Stomach smooth muscle (tissue), 2 donors: ENCODE measurements at regions not wholly inside any gene's neighbourhood (a gene's known extent, or its start where the extent isn't known, plus 50 kb on each side); places are given as distances from the start of the nearest gene placed in this dataset.

Experiments
- H3K27ac ChIP-seq: one replicate; pipeline ENCODE4 v1.7.0; 2013; ENCODE audit warnings: mild to moderate bottlenecking, low read length, inconsistent platforms
- H3K27me3 ChIP-seq, 2 donors: one replicate each; pipeline ENCODE4 v1.7.0; 2013; ENCODE audit warnings: low read length in 2 of 2; ENCODE audit not compliant: insufficient read depth in 2 of 2, control insufficient read depth in 1 of 2
- H3K36me3 ChIP-seq, 2 donors: one replicate each; pipeline ENCODE4 v1.7.0; 2013; ENCODE audit warnings: low read length in 2 of 2; ENCODE audit not compliant: control insufficient read depth in 2 of 2, insufficient read depth in 2 of 2
- H3K4me1 ChIP-seq: one replicate; pipeline ENCODE4 v1.7.0; 2013; ENCODE audit warnings: low read length; ENCODE audit not compliant: control insufficient read depth, insufficient read depth
- H3K4me3 ChIP-seq, 2 donors: one replicate each; pipeline ENCODE4 v1.7.0; 2013; ENCODE audit warnings: low read length in 2 of 2
- H3K9ac ChIP-seq, 2 donors: one replicate each; pipeline ENCODE4 v1.7.0; 2013; ENCODE audit warnings: low read length in 2 of 2, mild to moderate bottlenecking in 1 of 2
- H3K9me3 ChIP-seq, 2 donors: one replicate each; pipeline ENCODE4 v1.7.0; 2013; ENCODE audit warnings: low read length in 2 of 2; ENCODE audit not compliant: control insufficient read depth in 2 of 2
- donor health status: healthy.
- donor health status: Pancreatic carcinoma.

DNA sequence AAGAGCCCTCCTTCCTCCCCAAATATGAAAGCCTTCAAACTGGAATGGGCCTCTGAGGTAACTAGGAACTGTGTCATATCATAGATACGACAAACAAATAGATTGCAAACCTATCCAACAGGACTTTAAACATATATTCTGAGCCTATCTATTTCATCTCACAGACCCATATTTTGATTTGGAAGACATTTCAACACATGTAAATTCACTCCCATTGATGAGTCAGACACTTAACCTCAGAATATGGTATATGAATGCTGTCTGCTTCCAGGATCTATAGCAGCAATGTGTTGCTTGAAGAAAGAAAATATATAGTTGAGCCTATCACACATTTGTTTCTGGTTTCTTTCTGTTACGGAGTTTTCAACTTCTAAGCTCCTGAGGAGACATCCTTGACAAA lies 221.9 kb upstream of the SAMSN1 start:
- no peak overlapping the region for H3K9ac ChIP-seq

DNA sequence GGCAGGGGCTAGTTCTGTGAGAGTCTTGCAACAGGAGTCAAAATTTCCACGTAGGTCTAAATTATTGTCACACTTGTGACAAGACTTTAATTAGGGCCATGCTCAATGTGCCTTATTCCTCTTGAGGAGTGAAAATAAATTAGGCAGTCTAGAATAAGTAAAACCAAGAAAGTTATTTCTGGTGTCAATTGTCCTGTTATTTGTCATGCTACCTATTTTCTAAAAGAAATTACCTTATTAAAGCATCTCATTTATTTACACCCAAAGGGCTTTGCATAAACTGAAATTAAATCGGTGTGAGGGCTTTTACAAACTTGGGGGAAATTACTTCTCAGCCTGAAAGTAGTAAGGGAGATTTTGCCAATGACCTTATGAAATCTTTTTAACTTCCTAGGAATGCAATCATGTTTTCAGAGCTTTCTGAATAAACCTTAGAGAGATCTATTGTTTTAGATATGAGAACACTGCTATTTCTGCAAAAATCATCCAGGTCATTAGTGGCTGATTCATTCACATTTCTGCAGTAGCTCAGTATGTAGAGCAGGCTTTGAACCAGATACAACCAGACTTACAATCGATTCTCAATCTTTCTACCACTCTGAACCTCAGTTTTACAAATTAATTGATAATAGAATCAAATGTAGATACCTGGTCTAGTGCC lies 221.2 kb upstream of the SAMSN1 start:
- Histone ChIP-seq H3K9me3 (no peaks in the 10 kb centered on the region), H3K27me3 (no peaks in the 10 kb centered on the region), H3K9ac (no peak overlapping the region), H3K4me3 (no peak overlapping the region), H3K27ac (no peak overlapping the region), H3K4me1 (no peaks in the 10 kb centered on the region), H3K36me3 (no peaks in the 10 kb centered on the region)

More for the DNA sequence above, 221.9 kb upstream of the SAMSN1 start:
- Histone ChIP-seq H3K4me3 (no peak overlapping the region), H3K9me3 (no peaks in the 10 kb centered on the region), H3K36me3 (no peaks in the 10 kb centered on the region), H3K27me3 (no peaks in the 10 kb centered on the region), H3K4me1 (no peaks in the 10 kb centered on the region), H3K27ac (no peak overlapping the region)

GRCh38 chr21:14766241-14766640 lies 220.1 kb upstream of the SAMSN1 start:
- Histone ChIP-seq H3K27me3 (no peaks in the 10 kb centered on the region), H3K27ac (no peak overlapping the region), H3K4me3 (no peak overlapping the region), H3K36me3 (no peaks in the 10 kb centered on the region), H3K4me1 (no peaks in the 10 kb centered on the region), H3K9me3 (no peaks in the 10 kb centered on the region), H3K9ac (no peak overlapping the region)

- no peak overlapping the region for H3K4me3 ChIP-seq
- no peak overlapping the region for H3K27ac ChIP-seq
Observed at GRCh38 chr21:14763695-14764064, 217.6 kb upstream of the SAMSN1 start.

DNA sequence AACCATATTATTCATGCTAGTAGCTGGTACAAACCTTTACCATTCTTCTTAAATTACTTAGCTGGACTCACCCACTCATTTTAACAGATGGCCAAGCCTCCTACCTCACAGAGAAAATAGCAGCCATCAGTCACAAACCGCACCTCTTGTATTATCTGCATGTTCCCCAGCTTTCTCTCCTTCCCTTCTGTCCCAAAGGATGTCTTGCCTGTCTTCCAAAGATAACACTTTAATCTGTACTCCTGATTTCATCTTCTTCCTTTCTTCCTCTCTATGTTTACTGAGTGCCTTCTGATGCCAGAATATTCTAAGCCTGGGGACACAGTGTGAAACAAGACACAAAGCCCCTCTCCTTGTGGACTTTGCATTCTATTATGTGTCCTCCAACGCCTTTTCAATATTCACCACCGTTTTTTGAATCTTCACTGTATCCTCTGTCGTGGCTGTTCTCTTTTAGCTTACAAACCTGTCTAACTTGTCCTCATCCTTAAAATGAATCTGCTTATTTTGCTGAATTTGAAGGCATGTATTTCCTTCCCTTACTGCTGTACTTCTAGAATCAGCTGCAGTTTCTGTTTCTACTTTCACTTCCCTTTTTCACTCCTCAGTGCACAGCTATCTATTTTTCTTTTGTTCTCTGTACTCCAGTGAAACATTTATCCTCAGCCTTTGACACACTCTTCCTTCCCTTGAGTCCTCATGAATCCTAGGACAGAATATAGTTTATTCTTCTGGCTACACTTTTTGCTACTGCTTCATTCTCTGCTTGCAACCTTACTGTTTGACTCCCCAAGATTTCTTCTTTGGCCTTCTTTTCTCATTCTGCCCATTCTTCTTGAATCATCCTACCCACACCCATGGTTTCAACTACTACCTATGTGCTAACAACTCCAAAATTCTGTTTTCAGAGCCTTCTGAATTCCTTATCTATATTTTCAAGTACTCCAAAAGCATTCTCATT lies 216.9 kb upstream of the SAMSN1 start:
- Histone ChIP-seq H3K4me3 (no peak overlapping the region), H3K27ac (no peak overlapping the region), H3K9me3 (no peaks in the 10 kb centered on the region), H3K9ac (peak overlapping the region in 1 of 2 donors; percentile 2), H3K36me3 (no peaks in the 10 kb centered on the region), H3K4me1 (no peaks in the 10 kb centered on the region), H3K27me3 (no peaks in the 10 kb centered on the region)

More at GRCh38 chr21:14763695-14764064, 217.6 kb upstream of the SAMSN1 start:
- H3K9ac ChIP-seq = no peak overlapping the region
- H3K9me3 ChIP-seq = no peaks in the 10 kb centered on the region
- no peaks in the 10 kb centered on the region for H3K4me1 ChIP-seq
- H3K36me3 ChIP-seq = no peaks in the 10 kb centered on the region
- H3K27me3 ChIP-seq = no peaks in the 10 kb centered on the region

- Histone ChIP-seq H3K27me3 (no peaks in the 10 kb centered on the region), H3K9me3 (no peaks in the 10 kb centered on the region), H3K36me3 (no peaks in the 10 kb centered on the region), H3K9ac (no peak overlapping the region), H3K4me1 (no peaks in the 10 kb centered on the region), H3K4me3 (no peak overlapping the region), H3K27ac (no peak overlapping the region)
Observed at GRCh38 chr21:14762327-14762726, 216.2 kb upstream of the SAMSN1 start.

- no peak overlapping the region for H3K9ac ChIP-seq
- no peaks in the 10 kb centered on the region for H3K4me1 ChIP-seq
- no peak overlapping the region for H3K27ac ChIP-seq
- no peaks in the 10 kb centered on the region for H3K9me3 ChIP-seq
- H3K27me3 ChIP-seq = no peaks in the 10 kb centered on the region
- no peaks in the 10 kb centered on the region for H3K36me3 ChIP-seq
- H3K4me3 ChIP-seq = no peak overlapping the region
Observed at GRCh38 chr21:14759285-14759684, 213.2 kb upstream of the SAMSN1 start.

DNA sequence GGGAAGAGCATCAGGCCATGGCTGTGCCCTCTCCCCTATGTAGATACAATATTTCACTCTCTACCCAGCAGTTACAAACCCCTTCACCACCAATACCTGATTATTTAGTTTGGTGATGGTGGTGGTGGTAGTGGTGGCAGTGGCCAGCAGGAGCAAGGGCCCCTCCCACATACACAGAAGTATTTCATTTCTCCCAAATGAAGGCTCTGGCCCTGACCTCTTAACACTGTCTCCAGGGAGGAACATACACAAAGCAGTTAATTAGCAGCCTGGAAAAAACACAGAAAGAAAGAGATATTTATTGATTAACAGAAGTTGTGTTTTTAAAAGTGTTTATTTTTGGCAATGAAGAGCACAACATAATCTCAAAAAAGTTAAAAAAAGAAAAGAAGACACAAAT lies 212.7 kb upstream of the SAMSN1 start:
- Histone ChIP-seq H3K9ac (no peak overlapping the region), H3K9me3 (no peaks in the 10 kb centered on the region), H3K36me3 (no peaks in the 10 kb centered on the region), H3K4me1 (no peaks in the 10 kb centered on the region), H3K4me3 (no peak overlapping the region), H3K27ac (no peak overlapping the region), H3K27me3 (no peaks in the 10 kb centered on the region)

- Histone ChIP-seq H3K27me3 (no peaks in the 10 kb centered on the region), H3K36me3 (no peaks in the 10 kb centered on the region), H3K9me3 (no peaks in the 10 kb centered on the region), H3K27ac (no peak overlapping the region), H3K9ac (no peak overlapping the region), H3K4me1 (no peaks in the 10 kb centered on the region), H3K4me3 (no peak overlapping the region)
Observed at GRCh38 chr21:14757533-14758327, 211.6 kb upstream of the SAMSN1 start.

GRCh38 chr21:14755086-14755485 lies 209.0 kb upstream of the SAMSN1 start:
- Histone ChIP-seq H3K9me3 (no peaks in the 10 kb centered on the region), H3K36me3 (no peaks in the 10 kb centered on the region), H3K27ac (no peak overlapping the region), H3K4me1 (no peaks in the 10 kb centered on the region), H3K4me3 (no peak overlapping the region), H3K9ac (no peak overlapping the region), H3K27me3 (no peaks in the 10 kb centered on the region)
